NCI-H146 treated with DMSO at 0.1 percent for 48 hours (cell line): ENCODE measurements at regions not wholly inside any gene's neighbourhood (a gene's known extent, or its start where the extent isn't known, plus 50 kb on each side); places are given as distances from the start of the nearest gene placed in this dataset.

Source experiments
- DNase-seq: peaks from one replicate; lab custom pipeline; 2025; ENCODE audit not compliant: unreplicated experiment; lab: John Stamatoyannopoulos, UW

DNA sequence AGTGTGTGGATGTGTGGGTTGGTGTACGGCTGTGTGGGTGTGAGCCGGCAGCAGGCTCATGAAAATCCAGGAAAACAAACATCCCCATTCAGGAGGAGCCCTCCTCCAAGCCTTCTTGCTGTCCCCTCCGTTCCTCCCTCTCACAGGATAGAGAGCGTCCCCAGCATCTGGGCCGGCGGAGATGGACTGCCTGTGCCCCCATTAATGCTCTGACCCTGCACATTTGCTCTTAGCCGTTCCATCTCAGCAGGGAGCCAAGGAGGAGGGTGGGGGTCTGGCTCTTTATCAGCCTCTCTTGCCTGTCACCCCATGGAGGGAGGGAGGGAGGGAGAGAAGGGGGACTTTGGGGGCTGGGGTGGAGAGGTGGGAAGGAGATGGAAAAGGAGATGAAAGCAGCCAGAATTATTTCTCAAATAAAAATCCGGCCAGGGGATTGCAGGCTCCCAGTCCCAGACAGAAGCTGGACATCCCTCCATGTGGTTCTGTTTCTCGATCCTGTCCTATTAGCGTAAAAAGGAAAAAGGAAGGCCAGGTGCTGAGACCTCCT lies 240.0 kb upstream of the ZFHX3 start:
- DNase-seq, result no peak

DNA sequence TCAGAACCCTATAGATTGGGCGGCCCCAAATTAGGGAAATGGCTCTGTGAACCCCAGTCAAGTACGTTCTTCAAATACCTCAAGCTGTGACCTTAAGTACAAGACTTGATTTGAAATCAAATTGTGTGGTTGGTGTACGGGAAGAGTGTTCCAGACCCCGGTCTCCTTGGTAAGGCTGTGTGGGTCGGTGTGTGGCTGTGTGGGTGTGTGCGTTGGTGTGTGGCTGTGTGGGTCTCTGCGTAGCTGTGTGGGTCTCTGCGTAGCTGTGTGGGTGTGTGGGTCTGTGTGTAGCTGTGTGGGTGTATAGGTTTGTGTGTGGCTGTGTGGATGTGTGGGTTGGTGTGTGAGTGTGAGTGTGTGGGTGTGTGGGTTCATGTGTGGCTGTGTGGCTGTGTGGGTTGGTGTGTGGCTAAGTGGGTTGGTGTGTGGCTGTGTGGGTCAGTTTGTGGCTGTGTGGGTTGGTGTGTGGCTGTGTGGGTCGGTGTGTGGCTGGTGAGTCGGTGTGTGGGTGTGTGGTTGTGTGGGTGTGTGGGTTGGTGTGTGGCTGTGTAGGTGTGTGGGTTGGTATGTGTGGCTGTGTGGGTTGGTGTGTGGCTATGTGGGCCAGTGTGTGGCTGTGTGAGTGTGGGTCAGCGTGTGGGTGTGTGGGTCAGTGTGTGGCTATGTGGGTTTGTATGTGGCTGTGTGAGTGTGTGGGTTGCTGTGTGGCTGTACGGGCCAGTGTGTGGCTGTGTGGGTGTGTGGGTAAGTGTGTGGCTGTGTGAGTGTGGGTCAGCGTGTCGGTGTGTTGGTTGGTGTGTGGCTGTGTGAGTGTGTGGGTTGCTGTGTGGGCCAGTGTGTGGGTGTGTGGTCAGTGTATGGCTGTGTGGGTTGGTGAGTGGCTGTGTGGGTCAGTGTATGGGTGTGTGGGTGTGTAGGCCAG lies 238.7 kb upstream of the ZFHX3 start:
- DNase-seq, result no peak

GRCh38 chr16:73285436-73286201 lies 237.7 kb upstream of the ZFHX3 start:
- DNase-seq, result no peak

GRCh38 chr16:73280388-73280787 lies 232.5 kb upstream of the ZFHX3 start:
- DNase-seq, result no peak

DNA sequence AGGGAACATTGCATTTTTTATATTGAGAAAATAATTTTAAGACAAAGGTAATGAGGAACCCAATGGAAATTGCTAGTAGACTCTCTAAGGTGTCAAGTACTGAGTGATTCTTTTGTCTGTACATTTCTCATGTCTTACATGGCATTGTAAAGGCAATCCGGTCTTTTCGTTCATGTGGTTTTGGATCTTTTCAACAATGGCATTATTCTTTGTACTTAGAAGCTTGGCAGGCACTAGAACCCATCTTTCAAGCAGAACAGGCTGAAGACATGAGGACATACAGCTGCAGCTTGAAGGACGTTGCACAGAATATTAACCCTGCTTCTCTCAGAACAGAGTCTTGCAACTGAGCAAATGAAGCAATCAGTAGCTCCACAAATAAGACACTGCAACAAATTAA lies 231.5 kb upstream of the ZFHX3 start:
- DNase-seq, result no peak

DNA sequence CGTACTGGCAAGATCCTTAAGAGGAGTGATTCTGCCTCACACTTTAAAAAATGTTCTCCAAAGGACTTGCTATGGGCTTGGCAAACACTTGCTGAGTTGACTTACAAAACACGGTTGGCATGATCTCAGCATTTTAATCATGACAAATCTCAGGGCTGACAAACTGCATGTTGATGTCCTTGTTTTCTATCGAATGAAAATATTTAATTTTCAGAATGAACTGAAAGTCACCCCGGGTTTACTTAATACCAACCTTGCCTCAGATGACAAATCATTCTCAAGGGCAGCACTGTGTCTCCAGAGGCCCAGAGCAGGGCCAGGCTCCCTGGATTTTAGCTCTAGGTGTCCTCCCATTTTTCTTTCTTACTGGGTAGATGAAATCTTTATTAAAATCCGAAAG lies 229.1 kb upstream of the ZFHX3 start:
- no peak for DNase-seq

- no peak for DNase-seq
Measured at GRCh38 chr16:73275448-73275847, 227.5 kb upstream of the ZFHX3 start.

DNA sequence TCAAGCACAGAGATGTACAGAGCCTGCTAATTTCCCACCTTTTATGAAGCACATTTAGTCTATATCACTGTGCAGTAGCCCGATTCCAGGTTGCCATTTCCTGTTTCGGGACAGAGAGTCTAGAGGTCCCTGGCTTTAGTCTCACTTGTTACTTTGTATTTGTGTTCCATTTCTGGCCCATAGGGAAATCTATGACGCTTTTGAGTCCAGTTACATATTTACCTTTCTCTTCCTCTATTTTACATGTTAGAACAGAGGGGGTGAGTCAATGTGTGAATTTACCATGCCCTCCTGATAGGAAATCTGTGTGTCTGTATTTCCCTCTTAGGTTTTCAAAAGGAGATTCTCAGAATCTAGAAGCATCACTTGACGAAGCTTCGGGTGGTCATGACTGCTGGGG lies 227.1 kb upstream of the ZFHX3 start:
- no peak for DNase-seq

DNA sequence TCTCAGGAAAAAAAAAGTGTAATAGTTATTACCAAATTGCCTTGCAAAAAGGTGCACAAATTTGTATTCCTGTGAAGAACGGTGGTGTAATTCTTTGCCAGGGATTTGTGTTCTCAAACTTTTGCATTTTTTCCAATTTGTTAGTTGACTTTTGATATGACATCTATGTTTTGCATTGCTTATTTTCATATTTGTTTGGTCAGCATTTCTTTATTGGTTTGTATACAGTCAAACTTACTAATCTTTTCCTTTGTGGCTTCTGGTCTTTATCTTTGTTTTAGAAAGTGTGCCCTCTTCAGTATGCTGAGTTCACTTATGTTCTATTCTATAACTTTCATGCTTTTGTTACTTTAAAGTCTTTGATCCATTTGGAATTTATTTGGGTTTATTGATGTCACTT lies 226.2 kb upstream of the ZFHX3 start:
- no peak for DNase-seq

DNA sequence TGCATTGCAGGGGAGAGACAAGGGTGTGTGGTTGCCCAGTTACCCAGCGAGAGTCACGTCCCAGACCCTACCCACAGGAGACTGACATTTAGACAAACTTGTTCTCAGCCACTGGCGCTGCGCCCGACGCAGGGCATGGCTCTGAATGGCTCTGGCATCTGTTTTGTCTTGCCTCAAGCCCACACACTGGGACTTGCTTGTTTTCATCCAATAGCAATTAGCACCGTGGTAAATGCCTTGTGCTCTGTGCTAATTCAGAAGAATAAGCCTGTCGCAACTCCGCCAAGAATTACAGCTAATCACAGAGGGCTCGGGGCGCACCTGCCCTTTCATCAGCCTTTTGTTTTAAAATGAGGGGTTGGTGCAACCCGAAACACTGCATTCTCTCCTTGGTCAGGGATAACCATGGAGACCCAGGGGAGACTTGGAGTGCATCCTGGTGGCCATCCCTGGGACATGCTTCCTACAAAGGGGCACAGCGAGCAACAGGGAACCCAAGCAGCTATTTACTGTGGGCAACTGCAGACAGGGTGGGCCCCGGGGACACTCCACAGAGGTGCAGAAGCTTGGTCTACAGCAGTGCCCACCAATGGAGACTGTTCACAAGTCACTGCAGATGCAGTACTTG lies 220.6 kb upstream of the ZFHX3 start:
- DNase-seq, result no peak

GRCh38 chr16:73265935-73266334 lies 218.0 kb upstream of the ZFHX3 start:
- no peak for DNase-seq

DNA sequence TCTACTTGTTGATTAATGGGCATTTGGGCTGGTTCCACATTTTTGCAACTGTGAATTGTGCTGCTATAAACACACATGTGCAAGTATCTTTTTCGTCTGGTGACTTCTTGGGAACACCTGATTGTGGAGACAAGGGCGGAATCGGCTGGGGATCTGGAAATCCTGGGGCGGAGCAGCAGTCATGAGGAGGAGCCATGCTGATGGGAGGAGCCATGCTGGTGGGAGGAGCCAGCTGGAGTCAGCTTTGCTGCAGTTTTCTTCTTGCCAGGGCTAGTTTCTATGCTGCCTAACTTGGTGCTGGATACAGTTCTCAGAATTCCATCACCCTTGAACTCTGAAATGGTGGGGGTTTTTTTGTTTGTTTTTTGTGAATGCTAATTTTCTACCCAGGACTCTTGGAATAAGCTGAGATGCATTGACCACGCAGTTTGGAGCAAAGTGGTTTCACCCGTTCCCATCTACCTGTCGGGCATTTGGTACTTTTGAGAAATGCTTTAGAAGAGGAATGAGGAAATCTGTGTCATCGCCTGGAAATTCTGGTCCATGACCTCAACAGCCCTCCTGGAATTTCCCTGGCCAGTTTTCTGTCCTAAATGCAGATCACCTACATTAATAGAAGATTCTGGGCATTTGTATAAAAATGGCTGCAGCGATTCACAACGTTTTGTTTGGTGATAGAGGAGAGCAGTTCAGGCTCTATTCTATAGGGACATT lies 217.4 kb upstream of the ZFHX3 start:
- no peak for DNase-seq

GRCh38 chr16:73262931-73263330 lies 215.0 kb upstream of the ZFHX3 start:
- DNase-seq, result no peak

- DNase-seq, result no peak
Measured at GRCh38 chr16:73255031-73255430, 207.1 kb upstream of the ZFHX3 start.

DNA sequence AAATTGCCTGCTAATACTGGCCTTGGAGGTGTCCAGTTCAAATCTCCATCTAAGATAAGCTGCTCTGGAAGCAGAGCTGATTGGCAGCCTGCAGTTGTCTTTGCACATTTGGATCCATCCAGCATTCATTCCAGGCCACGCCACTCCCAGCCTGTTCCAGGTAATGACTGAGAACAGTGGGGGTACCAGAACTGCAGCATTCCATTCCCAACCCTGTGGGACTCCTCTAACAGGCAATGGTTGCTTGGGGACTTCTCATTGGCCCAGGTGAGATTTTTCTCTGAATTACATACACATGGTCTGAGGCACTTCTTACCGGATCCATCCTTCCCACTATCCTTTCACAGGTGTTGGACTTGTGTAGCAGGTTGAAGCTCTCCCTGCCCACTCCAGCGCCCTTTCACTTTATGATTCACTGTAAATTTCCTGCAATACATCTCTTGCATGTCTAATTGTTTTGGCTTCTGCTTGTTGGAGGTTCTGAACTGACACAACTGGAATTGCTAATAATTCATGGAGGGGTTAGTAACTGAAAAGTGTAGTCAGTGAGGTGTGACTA lies 206.1 kb upstream of the ZFHX3 start:
- no peak for DNase-seq

DNA sequence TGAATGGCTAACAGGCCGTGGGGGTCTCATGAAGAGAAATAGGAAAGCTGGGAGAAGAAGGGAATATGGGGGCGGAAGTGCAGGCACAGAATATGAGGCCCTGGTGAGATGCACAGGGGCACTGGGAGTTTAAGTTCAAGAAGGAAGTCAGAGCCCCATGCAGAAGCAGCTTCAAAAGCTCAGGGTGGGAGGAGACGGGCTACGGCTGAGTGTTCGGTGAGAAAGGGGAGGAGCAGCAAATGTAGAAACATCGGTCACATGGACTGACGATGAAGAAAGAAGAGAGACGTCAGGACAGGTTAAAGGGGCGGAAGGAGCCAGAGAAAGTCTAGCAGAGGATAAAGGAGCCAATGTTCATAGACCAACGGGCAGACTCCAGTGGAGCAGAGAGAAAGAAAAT lies 204.5 kb upstream of the ZFHX3 start:
- DNase-seq, result no peak

DNA sequence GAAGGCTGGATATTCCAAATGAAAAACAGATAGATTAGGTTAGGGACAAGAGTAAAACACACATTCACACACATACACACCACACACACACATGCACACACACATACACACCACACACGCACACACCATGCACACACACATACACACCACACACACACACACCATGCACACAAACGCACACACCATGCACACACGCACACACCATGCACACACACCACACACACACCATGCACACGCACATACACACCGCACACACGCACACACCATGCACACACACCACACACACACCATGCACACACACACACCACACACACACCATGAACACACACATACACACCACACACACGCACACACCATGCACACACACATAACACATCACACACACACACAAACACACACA lies 203.7 kb upstream of the ZFHX3 start:
- no peak for DNase-seq

GRCh38 chr16:73248316-73248715 lies 200.4 kb upstream of the ZFHX3 start:
- no peak for DNase-seq

GRCh38 chr16:73240920-73241319 lies 193.0 kb upstream of the ZFHX3 start:
- DNase-seq, result no peak

DNA sequence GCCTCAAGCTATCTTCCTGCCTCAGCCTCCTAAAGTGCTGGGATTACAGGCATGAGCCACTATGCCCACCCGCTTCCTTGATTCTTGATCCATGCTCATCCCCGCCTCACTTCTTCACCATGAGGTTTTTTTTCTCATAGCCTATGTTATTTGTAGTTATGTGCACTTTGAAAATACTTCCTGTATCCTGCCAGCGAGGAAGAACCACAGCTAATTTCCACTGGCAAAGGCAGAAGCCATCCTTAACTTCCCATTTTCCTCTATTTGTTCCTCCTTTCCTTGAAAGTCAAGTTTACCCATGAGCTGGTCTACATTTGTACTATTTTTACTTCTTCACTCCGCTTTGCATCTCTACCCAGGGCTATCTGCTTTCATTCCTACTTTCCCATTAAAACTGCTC lies 189.7 kb upstream of the ZFHX3 start:
- DNase-seq, result no peak

- no peak for DNase-seq
Measured at GRCh38 chr16:73234496-73234895, 186.6 kb upstream of the ZFHX3 start.
